Urinary bladder (tissue), 3 donors: ENCODE measurements at regions not wholly inside any gene's neighbourhood (a gene's known extent, or its start where the extent isn't known, plus 50 kb on each side); places are given as distances from the start of the nearest gene placed in this dataset.
"Not testable (repeated sequence)": the region's sequence is repeated elsewhere in the genome, so short reads cannot be mapped to it uniquely, and the experiment has no call there.

Experiments
- DNase-seq: peaks from one replicate; pipeline ENCODE4 v3.0.0-alpha.2; 2015; ENCODE audit errors: extremely low spot score
- H3K27ac ChIP-seq: one replicate; pipeline ENCODE4 v1.5.1; 2013; ENCODE audit warnings: low read depth, mild to moderate bottlenecking, moderate library complexity
- H3K36me3 ChIP-seq: one replicate; pipeline ENCODE4 v1.6.1; 2013; ENCODE audit warnings: mild to moderate bottlenecking, moderate library complexity; ENCODE audit not compliant: insufficient read depth
- H3K4me1 ChIP-seq: one replicate; pipeline ENCODE4 v1.6.1; 2013; ENCODE audit warnings: mild to moderate bottlenecking, moderate library complexity; ENCODE audit not compliant: insufficient read depth
- H3K4me3 ChIP-seq: one replicate; pipeline ENCODE4 v1.5.1; 2013; ENCODE audit warnings: low read depth, low read length
- WGBS: extraction: QIAGEN DNeasy Blood & Tissue Kit; methylation state at CpG from one replicate; pipeline ENCODE4 v1.1.7; 2013; 5-methylcytosine and 5-hydroxymethylcytosine counted together
- donor health status: healthy with polysubstance abuse.
- donor health status: healthy.

- WGBS, result 87% methylated on average over 2 of the region's 2 CpGs
- H3K27ac ChIP-seq, result no peak overlapping the region
- no peak for DNase-seq
- no peaks in the 10 kb centered on the region for H3K36me3 ChIP-seq
- H3K4me3 ChIP-seq, result no peak overlapping the region
- no peaks in the 10 kb centered on the region for H3K4me1 ChIP-seq
Observed at GRCh38 chr13:56510836-56511235, 629.9 kb upstream of the PRR20A start.

- H3K4me1 ChIP-seq, DNase-seq, H3K27ac ChIP-seq, H3K36me3 ChIP-seq, H3K4me3 ChIP-seq: not testable (repeated sequence)
- 84% methylated on average over 2 of the region's 2 CpGs for WGBS
Observed at GRCh38 chr13:56512336-56512735, 628.4 kb upstream of the PRR20A start.

- WGBS, result 57% methylated on average over 1 of the region's 1 CpG
- no peak for DNase-seq
- H3K27ac ChIP-seq, result no peak overlapping the region
- no peaks in the 10 kb centered on the region for H3K4me1 ChIP-seq
- H3K4me3 ChIP-seq, result no peak overlapping the region
- no peaks in the 10 kb centered on the region for H3K36me3 ChIP-seq
Observed at GRCh38 chr13:56515441-56515840, 625.3 kb upstream of the PRR20A start.

- no peak for DNase-seq
- WGBS, result 15% methylated on average over 1 of the region's 1 CpG
- Histone ChIP-seq H3K36me3 (no peaks in the 10 kb centered on the region), H3K27ac (no peak overlapping the region), H3K4me3 (no peak overlapping the region), H3K4me1 (no peaks in the 10 kb centered on the region)
Observed at GRCh38 chr13:56528040-56528790, 612.5 kb upstream of the PRR20A start.

- 93% methylated on average over 1 of the region's 1 CpG for WGBS
- H3K27ac ChIP-seq, result no peak overlapping the region
- no peaks in the 10 kb centered on the region for H3K4me1 ChIP-seq
- no peak overlapping the region for H3K4me3 ChIP-seq
- no peak for DNase-seq
- no peaks in the 10 kb centered on the region for H3K36me3 ChIP-seq
Observed at GRCh38 chr13:56530096-56530495, 610.6 kb upstream of the PRR20A start.

- H3K36me3 ChIP-seq, DNase-seq, H3K4me1 ChIP-seq: not testable (repeated sequence)
Observed at GRCh38 chr13:56547921-56548320, 592.8 kb upstream of the PRR20A start.

GRCh38 chr13:56558698-56559320, 581.9 kb upstream of the PRR20A start:
- no peak overlapping the region for H3K4me3 ChIP-seq
- no peak overlapping the region for H3K27ac ChIP-seq
- 78% methylated on average over 4 of the region's 4 CpGs for WGBS
- no peak for DNase-seq
- no peaks in the 10 kb centered on the region for H3K36me3 ChIP-seq
- H3K4me1 ChIP-seq, result no peaks in the 10 kb centered on the region

More at GRCh38 chr13:56547921-56548320, 592.8 kb upstream of the PRR20A start:
- not testable (repeated sequence) for H3K27ac ChIP-seq, H3K4me3 ChIP-seq
- WGBS, result 95% methylated on average over 11 of the region's 11 CpGs

- Histone ChIP-seq H3K27ac (no peak overlapping the region), H3K36me3 (no peaks in the 10 kb centered on the region), H3K4me1 (no peaks in the 10 kb centered on the region), H3K4me3 (no peak overlapping the region)
- WGBS, result 82% methylated on average over 2 of the region's 2 CpGs
- no peak for DNase-seq
Observed at GRCh38 chr13:56561327-56561726, 579.4 kb upstream of the PRR20A start.

GRCh38 chr13:56563663-56564062, 577.1 kb upstream of the PRR20A start:
- WGBS, result 71% methylated on average over 4 of the region's 4 CpGs
- no peaks in the 10 kb centered on the region for H3K4me1 ChIP-seq
- H3K36me3 ChIP-seq, result no peaks in the 10 kb centered on the region
- H3K27ac ChIP-seq, result no peak overlapping the region
- DNase-seq, result no peak
- no peak overlapping the region for H3K4me3 ChIP-seq

GRCh38 chr13:56586976-56587375, 553.7 kb upstream of the PRR20A start:
- Histone ChIP-seq H3K4me3 (no peak overlapping the region), H3K27ac (no peak overlapping the region), H3K36me3 (no peaks in the 10 kb centered on the region), H3K4me1 (no peaks in the 10 kb centered on the region)
- no peak for DNase-seq
- 63% methylated on average over 1 of the region's 1 CpG for WGBS

GRCh38 chr13:56615572-56615971, 525.1 kb upstream of the PRR20A start:
- H3K36me3 ChIP-seq, result no peaks in the 10 kb centered on the region
- no peaks in the 10 kb centered on the region for H3K4me1 ChIP-seq
- WGBS, result 94% methylated on average over 4 of the region's 4 CpGs
- no peak for DNase-seq
- no peak overlapping the region for H3K27ac ChIP-seq
- no peak overlapping the region for H3K4me3 ChIP-seq

- Histone ChIP-seq H3K4me1 (no peaks in the 10 kb centered on the region), H3K27ac (no peak overlapping the region), H3K4me3 (no peak overlapping the region), H3K36me3 (no peaks in the 10 kb centered on the region)
- 81% methylated on average over 4 of the region's 4 CpGs for WGBS
- no peak for DNase-seq
Observed at GRCh38 chr13:56622840-56623239, 517.9 kb upstream of the PRR20A start.

- not testable (repeated sequence) for H3K27ac ChIP-seq, H3K4me3 ChIP-seq, H3K4me1 ChIP-seq, H3K36me3 ChIP-seq, DNase-seq
- 82% methylated on average over 6 of the region's 6 CpGs for WGBS
Observed at GRCh38 chr13:56628886-56629285, 511.8 kb upstream of the PRR20A start.

- H3K27ac ChIP-seq, H3K4me3 ChIP-seq, H3K4me1 ChIP-seq, H3K36me3 ChIP-seq, DNase-seq: not testable (repeated sequence)
- WGBS, result 86% methylated on average over 3 of the region's 3 CpGs
Observed at GRCh38 chr13:56631060-56631459, 509.7 kb upstream of the PRR20A start.
